Prostate gland (tissue), 2 donors: ENCODE measurements at regions not wholly inside any gene's neighbourhood (a gene's known extent, or its start where the extent isn't known, plus 50 kb on each side); places are given as distances from the start of the nearest gene placed in this dataset.

Experiments
- CTCF ChIP-seq, 4 experiments: fragments of 200-600 bp in 2 of 4; fragments of 450-650 bp in 2 of 4; sonication (generic) in 2 of 4; IDR thresholded peaks; 1 replicate in 3 of 4; 2 replicates in 1 of 4; pipeline ENCODE4 v1.5.1; 2016 to 2019; ENCODE audit warnings: antibody characterized with exemption in 4 of 4, mild to moderate bottlenecking in 2 of 4, moderate library complexity in 2 of 4
- POLR2A ChIP-seq: fragments of 450-650 bp; IDR thresholded peaks from one replicate; pipeline ENCODE4 v1.6.1; 2016; ENCODE audit warnings: antibody characterized with exemption, mild to moderate bottlenecking
- POLR2AphosphoS5 ChIP-seq: sonication (generic); formaldehyde crosslinking; IDR thresholded peaks from one replicate; pipeline ENCODE4 v1.6.1; 2017; ENCODE audit warnings: antibody characterized with exemption

DNA sequence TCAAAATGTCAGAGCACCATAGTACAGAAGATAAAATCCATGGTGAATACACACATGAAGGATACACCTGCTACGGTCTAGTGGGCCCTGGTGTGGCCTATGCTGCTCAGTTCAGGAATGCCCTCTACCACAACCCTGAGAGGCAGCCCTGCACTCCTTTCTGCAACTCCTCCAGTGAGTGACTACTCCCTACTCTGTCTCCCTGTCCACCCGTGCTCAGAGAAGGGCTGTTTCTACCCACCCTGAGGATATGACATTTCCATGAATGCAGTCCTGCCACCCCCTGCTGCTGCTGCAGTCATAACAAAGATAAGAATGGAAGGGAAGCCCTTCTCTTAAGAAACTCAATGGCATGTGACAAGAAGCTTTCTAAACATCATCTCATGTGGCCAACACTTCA lies 137.0 kb downstream of the EN1 start:
- TF ChIP-seq POLR2A (no peak), POLR2AphosphoS5 (no peak), CTCF (IDR thresholded peaks at IDR 0.05) (no peak)
